ENCODE measurements at regions not wholly inside any gene's neighbourhood (a gene's known extent, or its start where the extent isn't known, plus 50 kb on each side); places are given as distances from the start of the nearest gene placed in this dataset.

GRCh38 chrX:57817302-57817701 is 93.0 kb downstream of the ZXDA start:
- Histone ChIP-seq H3K27ac (no peak overlapping the region), H3K36me3 (no peaks in the 10 kb centered on the region), H3K9me3 (peaks cover 0 to 10% (median 4%) of the 10 kb centered on the region in 4 donors), H3K27me3 (peaks cover 0 to 9% (median 0%) of the 10 kb centered on the region in 3 donors), H3K4me3 (no peak overlapping the region), H3K4me1 (no peaks in the 10 kb centered on the region)
- TF ChIP-seq POLR2A (IDR thresholded peaks at IDR 0.05): no peak
- TF ChIP-seq, protein P1, sequence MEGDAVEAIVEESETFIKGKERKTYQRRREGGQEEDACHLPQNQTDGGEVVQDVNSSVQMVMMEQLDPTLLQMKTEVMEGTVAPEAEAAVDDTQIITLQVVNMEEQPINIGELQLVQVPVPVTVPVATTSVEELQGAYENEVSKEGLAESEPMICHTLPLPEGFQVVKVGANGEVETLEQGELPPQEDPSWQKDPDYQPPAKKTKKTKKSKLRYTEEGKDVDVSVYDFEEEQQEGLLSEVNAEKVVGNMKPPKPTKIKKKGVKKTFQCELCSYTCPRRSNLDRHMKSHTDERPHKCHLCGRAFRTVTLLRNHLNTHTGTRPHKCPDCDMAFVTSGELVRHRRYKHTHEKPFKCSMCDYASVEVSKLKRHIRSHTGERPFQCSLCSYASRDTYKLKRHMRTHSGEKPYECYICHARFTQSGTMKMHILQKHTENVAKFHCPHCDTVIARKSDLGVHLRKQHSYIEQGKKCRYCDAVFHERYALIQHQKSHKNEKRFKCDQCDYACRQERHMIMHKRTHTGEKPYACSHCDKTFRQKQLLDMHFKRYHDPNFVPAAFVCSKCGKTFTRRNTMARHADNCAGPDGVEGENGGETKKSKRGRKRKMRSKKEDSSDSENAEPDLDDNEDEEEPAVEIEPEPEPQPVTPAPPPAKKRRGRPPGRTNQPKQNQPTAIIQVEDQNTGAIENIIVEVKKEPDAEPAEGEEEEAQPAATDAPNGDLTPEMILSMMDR (IDR thresholded peaks at IDR 0.05): peak in 3 of 7 experiments; percentile 4 to 29 (median 16)
- DNase-seq: no peak
- intact Hi-C loops (cut with DNase I; ENCODE audit: low total_unique reads): no loop called here
- WGBS, 5 donors: 10 to 19% (median 16%) methylated on average over 2 of the region's 2 CpGs

DNA sequence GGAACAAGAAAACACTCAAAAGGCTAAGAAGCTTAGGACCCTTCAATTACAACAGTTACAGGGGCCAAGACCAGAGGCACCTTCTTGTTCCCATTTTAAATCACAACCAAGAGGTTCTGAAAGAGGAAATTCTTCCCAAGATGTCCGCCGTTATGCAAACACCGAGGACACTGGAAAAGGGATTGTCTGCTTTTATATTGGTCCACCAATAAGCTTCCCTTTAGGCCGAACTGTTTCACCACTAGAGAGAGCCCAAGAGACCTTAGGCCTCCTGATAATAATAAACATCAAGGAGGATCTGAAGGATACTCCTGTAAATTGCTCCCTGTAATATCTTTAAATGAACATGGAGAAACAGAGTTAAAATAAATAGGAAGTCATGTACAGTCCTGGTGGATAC is 92.6 kb upstream of the NLRP2B start:
- Histone ChIP-seq H3K36me3 (no peaks in the 10 kb centered on the region), H3K27me3 (no peaks in the 10 kb centered on the region), H3K4me1 (no peaks in the 10 kb centered on the region), H3K4me3 (no peak overlapping the region), H3K9me3 (peaks cover 0 to 8% (median 0%) of the 10 kb centered on the region in 4 donors), H3K27ac (no peak overlapping the region)
- TF ChIP-seq, protein P1 (IDR thresholded peaks at IDR 0.05): no peak
- TF ChIP-seq POLR2A (IDR thresholded peaks at IDR 0.05): no peak
- no peak for TF ChIP-seq POLR2AphosphoS5 (IDR thresholded peaks at IDR 0.05)
- no peak for TF ChIP-seq EP300 (IDR thresholded peaks at IDR 0.05)
- WGBS, 5 donors: 84 to 92% (median 88%) methylated on average over 4 of the region's 4 CpGs
- intact Hi-C loops (cut with DNase I; ENCODE audit: low total_unique reads): no loop called here
- no peak for DNase-seq

DNA sequence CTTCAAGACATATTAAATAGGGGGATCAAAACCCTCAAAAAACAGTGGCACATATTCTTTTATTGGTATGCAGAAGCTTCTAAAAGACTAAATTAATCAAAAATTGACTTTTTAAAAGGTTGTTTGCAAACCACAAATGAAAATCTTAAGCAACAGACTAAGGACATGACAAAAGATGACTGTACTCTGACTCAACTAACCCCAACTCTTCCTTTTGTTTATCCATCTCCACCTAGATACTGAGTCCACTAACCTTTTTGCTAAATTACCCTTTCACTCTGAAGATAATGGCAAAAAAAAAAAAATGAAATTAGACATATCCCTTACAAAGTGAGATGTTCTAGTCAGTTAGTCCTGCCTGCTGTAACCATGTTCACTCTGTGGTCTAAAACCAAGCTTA is 91.6 kb upstream of the NLRP2B start:
- intact Hi-C loops (cut with DNase I; ENCODE audit: low total_unique reads): no loop called here
- TF ChIP-seq POLR2AphosphoS5 (IDR thresholded peaks at IDR 0.05): no peak
- no peak for TF ChIP-seq POLR2A (IDR thresholded peaks at IDR 0.05)
- no peak for TF ChIP-seq EP300 (IDR thresholded peaks at IDR 0.05)
- TF ChIP-seq, protein P1 (IDR thresholded peaks at IDR 0.05): no peak
- H3K36me3 ChIP-seq: no peaks in the 10 kb centered on the region
- H3K27me3 ChIP-seq: no peaks in the 10 kb centered on the region
- H3K27ac ChIP-seq: no peak overlapping the region
- H3K4me3 ChIP-seq: no peak overlapping the region
- H3K4me1 ChIP-seq: no peaks in the 10 kb centered on the region
- no peak for DNase-seq
- peaks cover 0 to 8% (median 0%) of the 10 kb centered on the region in 4 donors for H3K9me3 ChIP-seq

DNA sequence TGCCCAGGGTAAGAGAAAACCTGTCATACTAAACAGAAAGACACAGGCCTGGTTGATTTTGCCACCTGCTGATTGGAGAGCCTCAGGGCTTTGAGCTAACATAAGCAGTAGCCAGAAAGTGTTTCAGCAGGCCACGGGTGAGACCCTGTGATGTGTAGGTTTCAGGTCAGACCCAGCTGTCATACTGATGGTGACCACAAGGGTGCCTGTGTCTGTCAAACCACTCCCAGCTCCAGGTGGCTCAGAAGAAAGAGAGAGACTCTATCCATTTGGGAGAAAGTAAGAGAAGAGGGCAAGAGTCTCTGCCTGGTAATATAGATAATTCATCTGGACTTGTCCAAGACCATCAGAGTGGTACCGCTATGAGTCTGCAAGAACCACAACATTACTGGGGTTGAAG is 72.8 kb upstream of the NLRP2B start:
- no peak overlapping the region for H3K27ac ChIP-seq

DNA sequence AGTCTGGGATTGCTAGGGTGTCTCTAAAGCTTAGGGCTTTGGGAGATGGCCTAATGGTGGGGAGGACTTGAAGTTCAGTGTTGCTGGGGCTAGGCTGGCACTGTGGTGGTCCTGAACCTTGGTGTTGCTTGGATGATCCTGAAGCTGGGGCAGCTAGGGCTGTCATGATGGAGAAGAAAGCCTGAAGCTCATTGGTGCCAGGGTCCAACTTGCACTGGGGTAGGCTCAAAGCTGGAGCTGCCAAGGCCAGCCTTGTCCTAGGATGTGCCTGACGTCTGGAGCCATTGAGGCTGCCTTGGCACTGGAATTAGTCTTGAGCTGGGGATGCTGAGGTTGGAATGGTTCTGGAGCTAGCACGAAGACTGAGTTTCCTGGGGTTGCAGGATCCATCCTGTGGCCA is 61.0 kb upstream of the NLRP2B start:
- Histone ChIP-seq H3K4me1 (no peaks in the 10 kb centered on the region), H3K4me3 (no peak overlapping the region), H3K36me3 (no peaks in the 10 kb centered on the region), H3K27me3 (peaks cover 0 to 7% (median 0%) of the 10 kb centered on the region in 3 donors), H3K27ac (no peak overlapping the region), H3K9me3 (peaks cover 0 to 6% (median 0%) of the 10 kb centered on the region in 4 donors)
- no peak for DNase-seq
- TF ChIP-seq POLR2AphosphoS5 (IDR thresholded peaks at IDR 0.05) (no peak), POLR2A (IDR thresholded peaks at IDR 0.05) (no peak), EP300 (IDR thresholded peaks at IDR 0.05) (no peak)
- TF ChIP-seq, protein P1 (IDR thresholded peaks at IDR 0.05): no peak
- 40 to 79% (median 72%) methylated on average over 2 of the region's 2 CpGs for WGBS, 5 donors
- intact Hi-C loops (cut with DNase I; ENCODE audit: low total_unique reads): no loop called here

More for the DNA sequence above, 72.8 kb upstream of the NLRP2B start:
- Histone ChIP-seq H3K4me3 (no peak overlapping the region), H3K27me3 (no peaks in the 10 kb centered on the region), H3K9me3 (peaks cover 0 to 22% (median 11%) of the 10 kb centered on the region in 4 donors), H3K4me1 (no peaks in the 10 kb centered on the region), H3K36me3 (no peaks in the 10 kb centered on the region)
- TF ChIP-seq POLR2AphosphoS5 (IDR thresholded peaks at IDR 0.05): no peak
- intact Hi-C loops (cut with DNase I; ENCODE audit: low total_unique reads): no loop called here
- no peak for DNase-seq
- 50 to 77% (median 69%) methylated on average over 1 to 2 of the region's 2 CpGs for WGBS, 5 donors
